ENCODE measurements at regions not wholly inside any gene's neighbourhood (a gene's known extent, or its start where the extent isn't known, plus 50 kb on each side); places are given as distances from the start of the nearest gene placed in this dataset.
"Not testable (repeated sequence)": the region's sequence is repeated elsewhere in the genome, so short reads cannot be mapped to it uniquely, and the experiment has no call there.

DNA sequence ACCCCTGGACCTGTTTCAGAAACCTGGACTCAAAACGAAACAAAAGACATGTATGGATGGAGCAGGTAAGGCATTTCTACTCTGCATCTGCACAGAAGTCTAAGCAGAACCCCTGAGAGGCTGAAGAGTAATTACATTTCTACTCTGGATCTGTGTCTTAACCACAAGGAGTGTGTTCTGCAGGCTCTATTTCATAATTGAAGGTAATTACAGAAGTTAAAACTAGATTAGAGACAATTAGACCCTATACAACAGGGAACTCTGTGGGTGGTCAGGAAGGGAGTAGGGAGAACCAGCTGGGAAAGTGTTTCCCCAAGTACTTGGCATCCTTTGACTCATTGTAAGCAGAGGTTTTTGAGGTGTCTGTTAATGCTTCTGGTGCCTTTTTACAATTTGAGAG is 69.8 kb downstream of the IGSF1 start:
- Histone ChIP-seq H3K9me3 (no peaks in the 10 kb centered on the region), H3K4me3 (no peak overlapping the region), H3K9ac (no peak overlapping the region), H3K36me3 (no peaks in the 10 kb centered on the region), H3K4me1 (no peaks in the 10 kb centered on the region), H4K20me1 (no peaks in the 10 kb centered on the region; the same call in 1 of the 2 replicates), H3K27ac (no peak overlapping the region), H3K27me3 (peaks cover 93% of the 10 kb centered on the region), H3K4me2 (no peak overlapping the region)
- TF ChIP-seq Cebpa-rat (IDR thresholded peaks at IDR 0.05): no peak

DNA sequence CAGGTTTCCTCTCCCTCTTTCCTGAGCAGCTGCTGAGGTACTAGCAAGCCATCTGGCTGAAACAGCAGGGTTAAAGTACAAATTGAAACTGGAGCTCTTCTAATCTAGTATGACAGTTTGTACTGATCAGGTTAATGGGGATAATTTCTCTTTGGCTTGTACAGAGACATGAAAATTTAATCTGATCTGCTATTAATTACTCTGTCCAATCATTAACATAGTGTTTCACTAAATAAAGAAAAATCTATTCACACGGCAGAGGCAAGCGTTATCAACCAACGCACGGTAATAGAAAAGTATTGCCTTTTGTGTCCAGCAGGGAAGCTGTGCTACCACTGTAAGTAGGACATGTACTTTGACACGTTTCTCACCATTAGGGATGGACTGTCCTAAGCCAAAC is 71.1 kb downstream of the IGSF1 start:
- Histone ChIP-seq H3K27ac (no peak overlapping the region), H4K20me1 (no peaks in the 10 kb centered on the region; the same call in 1 of the 2 replicates), H3K4me2 (no peak overlapping the region), H3K4me3 (no peak overlapping the region), H3K4me1 (no peaks in the 10 kb centered on the region), H3K36me3 (no peaks in the 10 kb centered on the region), H3K9me3 (no peaks in the 10 kb centered on the region), H3K27me3 (peaks cover 94% of the 10 kb centered on the region), H3K9ac (no peak overlapping the region)
- TF ChIP-seq Cebpa-rat (IDR thresholded peaks at IDR 0.05): no peak

DNA sequence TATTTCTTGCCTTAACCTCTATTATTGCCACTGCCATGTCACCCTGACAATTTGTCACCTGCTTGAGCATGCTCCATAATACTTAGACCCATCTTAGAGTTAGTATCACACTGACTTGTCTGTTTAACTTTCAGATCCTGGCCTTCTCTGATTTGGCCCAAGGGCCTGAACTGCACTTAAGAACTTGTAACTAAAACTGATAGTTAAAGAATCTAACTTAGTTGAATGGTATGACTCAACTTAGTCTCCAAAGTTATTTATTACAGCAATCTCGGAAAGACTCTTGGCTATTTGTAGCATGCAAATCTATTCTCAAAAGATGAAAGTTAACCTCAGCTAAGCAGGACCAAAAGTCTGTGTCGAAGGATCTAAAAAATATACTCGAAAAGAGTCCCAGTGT is 72.3 kb downstream of the IGSF1 start:
- Histone ChIP-seq H3K4me1 (no peaks in the 10 kb centered on the region), H3K9me3 (no peaks in the 10 kb centered on the region), H3K27ac (no peak overlapping the region), H3K4me2 (no peak overlapping the region), H3K4me3 (no peak overlapping the region), H4K20me1 (no peaks in the 10 kb centered on the region; the same call in 1 of the 2 replicates), H3K27me3 (peaks cover 90% of the 10 kb centered on the region), H3K36me3 (no peaks in the 10 kb centered on the region), H3K9ac (no peak overlapping the region)
- TF ChIP-seq Cebpa-rat (IDR thresholded peaks at IDR 0.05): no peak

DNA sequence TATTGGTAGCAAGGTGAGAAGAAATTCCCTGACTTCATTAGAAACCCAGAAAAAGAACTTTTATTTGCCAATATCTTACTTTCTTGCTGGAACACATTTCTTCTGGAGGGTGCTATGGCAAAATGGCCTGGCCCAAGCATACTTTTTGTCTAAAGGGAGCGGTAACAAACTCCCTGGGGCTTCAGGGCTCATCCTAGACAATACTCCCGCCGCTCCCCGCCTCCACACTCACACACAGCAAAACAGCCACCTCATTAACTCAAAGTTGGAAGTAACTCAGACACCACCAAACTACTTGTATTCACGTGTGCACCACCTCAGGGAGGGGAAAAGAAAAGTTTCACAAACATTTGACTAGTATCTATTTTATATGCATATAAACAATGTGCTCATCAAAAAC is 75.7 kb downstream of the IGSF1 start:
- Histone ChIP-seq H3K27me3 (peaks cover 76% of the 10 kb centered on the region), H3K4me2 (no peak overlapping the region), H3K4me3 (no peak overlapping the region), H3K4me1 (no peaks in the 10 kb centered on the region), H3K27ac (no peak overlapping the region), H3K9ac (no peak overlapping the region), H3K9me3 (no peaks in the 10 kb centered on the region), H3K36me3 (no peaks in the 10 kb centered on the region), H4K20me1 (no peaks in the 10 kb centered on the region; the same call in 1 of the 2 replicates)
- TF ChIP-seq Cebpa-rat (IDR thresholded peaks at IDR 0.05): no peak

DNA sequence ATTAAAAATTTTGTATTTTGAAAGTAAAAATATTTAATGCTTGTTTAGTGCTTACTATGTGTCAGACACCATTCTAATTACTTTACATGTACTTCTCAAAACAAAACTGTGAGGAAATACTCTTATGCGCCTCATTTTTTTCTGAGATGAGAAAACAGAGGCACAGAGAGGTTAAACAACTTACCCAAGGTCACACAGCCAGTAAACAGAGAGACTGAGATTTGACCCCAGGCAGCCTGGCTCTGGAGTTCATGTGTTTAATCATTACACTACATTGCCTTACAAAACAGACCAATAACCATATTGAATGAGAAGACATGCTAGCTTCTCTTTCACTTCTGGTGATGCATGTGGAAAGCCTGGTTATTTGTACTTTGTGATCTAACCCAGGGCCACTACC is 86.3 kb downstream of the IGSF1 start:
- H4K20me1 ChIP-seq: no peaks in the 10 kb centered on the region; the same call in 1 of the 2 replicates
- no peak for TF ChIP-seq Cebpa-rat (IDR thresholded peaks at IDR 0.05)
- H3K9ac ChIP-seq: no peak overlapping the region
- no peak overlapping the region for H3K4me2 ChIP-seq
- H3K4me3 ChIP-seq: no peak overlapping the region
- peaks cover 90% of the 10 kb centered on the region for H3K27me3 ChIP-seq
- no peaks in the 10 kb centered on the region for H3K4me1 ChIP-seq
- H3K36me3 ChIP-seq: no peaks in the 10 kb centered on the region
- H3K9me3 ChIP-seq: no peaks in the 10 kb centered on the region
- H3K27ac ChIP-seq: no peak overlapping the region

DNA sequence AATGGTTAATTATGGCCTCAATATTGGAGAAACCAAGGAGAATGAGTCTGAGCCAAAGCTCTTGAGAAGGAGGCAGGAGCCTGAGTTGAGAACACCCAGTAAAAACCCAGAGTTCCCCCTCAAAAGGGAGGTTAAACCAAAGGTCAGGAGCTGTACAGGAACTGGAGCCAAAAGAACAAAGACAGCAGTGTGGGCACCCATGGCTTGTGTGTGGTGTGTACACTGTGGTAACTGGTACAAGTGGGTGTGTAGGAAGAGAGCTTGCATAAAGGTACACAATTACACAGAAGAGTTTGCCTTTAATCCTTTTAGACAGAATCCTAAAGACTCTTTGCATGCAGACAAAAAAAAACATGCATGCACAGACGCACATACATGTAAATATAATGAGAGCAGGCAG is 87.1 kb downstream of the IGSF1 start:
- TF ChIP-seq Cebpa-rat (IDR thresholded peaks at IDR 0.05): no peak
- H3K27me3 ChIP-seq: peaks cover 90% of the 10 kb centered on the region

DNA sequence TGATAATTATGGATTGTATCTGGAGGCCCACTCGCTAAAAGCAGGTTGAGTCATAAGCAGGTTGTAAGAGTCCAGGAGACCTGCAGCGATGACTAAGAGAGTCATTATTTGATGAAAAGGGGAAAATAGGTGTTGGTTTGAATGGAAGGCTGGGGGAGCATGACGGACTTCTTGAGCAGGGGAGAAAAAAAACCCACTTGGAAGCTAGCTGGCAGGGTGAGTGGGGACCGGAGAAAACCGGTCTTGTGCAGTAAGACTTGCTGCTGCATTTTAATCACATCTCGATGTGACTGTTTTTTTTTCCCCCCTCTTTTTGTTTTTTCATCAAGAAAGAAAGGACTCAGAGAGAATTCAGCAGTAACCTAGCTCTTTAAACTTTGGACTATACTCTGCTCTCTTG is 90.0 kb downstream of the IGSF1 start:
- H3K9ac ChIP-seq: no peak overlapping the region
- no peaks in the 10 kb centered on the region for H3K9me3 ChIP-seq
- no peaks in the 10 kb centered on the region for H3K36me3 ChIP-seq
- H3K27me3 ChIP-seq: peaks cover 87% of the 10 kb centered on the region
- H3K4me1 ChIP-seq: no peaks in the 10 kb centered on the region
- no peak overlapping the region for H3K27ac ChIP-seq
- H3K4me2 ChIP-seq: no peak overlapping the region
- TF ChIP-seq Cebpa-rat (IDR thresholded peaks at IDR 0.05): no peak
- no peak overlapping the region for H3K4me3 ChIP-seq
- no peaks in the 10 kb centered on the region; the same call in 1 of the 2 replicates for H4K20me1 ChIP-seq

More for the DNA sequence above, 87.1 kb downstream of the IGSF1 start:
- no peaks in the 10 kb centered on the region; the same call in 1 of the 2 replicates for H4K20me1 ChIP-seq
- no peaks in the 10 kb centered on the region for H3K36me3 ChIP-seq
- H3K4me3 ChIP-seq: no peak overlapping the region
- no peak overlapping the region for H3K9ac ChIP-seq
- no peak overlapping the region for H3K27ac ChIP-seq
- no peaks in the 10 kb centered on the region for H3K4me1 ChIP-seq
- no peaks in the 10 kb centered on the region for H3K9me3 ChIP-seq
- H3K4me2 ChIP-seq: no peak overlapping the region

DNA sequence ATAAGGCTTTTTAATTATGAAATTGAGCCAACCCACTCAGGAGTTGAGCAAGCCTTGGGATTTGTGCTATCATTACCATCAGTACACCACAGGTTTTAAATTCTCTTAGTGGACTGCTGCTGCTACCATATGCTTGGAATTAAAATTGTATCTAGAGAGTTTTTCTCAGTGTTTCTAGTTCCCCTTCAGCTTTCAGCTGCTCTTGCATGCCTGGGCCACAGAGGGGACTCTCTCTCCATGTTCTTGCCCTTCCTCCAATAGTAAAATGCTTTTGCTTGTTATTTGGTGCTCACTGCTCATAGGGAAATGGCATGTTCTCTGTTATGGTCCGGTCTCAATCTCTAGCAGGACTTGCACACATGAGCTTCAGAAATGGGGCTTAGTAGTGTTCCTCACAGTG is 101.9 kb downstream of the IGSF1 start:
- Histone ChIP-seq H4K20me1 (no peaks in the 10 kb centered on the region), H3K4me2 (no peak overlapping the region), H3K9ac (no peak overlapping the region), H3K4me1 (no peaks in the 10 kb centered on the region), H3K27me3 (peaks cover 48% of the 10 kb centered on the region), H3K4me3 (no peak overlapping the region), H3K36me3 (no peaks in the 10 kb centered on the region), H3K9me3 (no peaks in the 10 kb centered on the region), H3K27ac (no peak overlapping the region)
- TF ChIP-seq Cebpa-rat (IDR thresholded peaks at IDR 0.05): no peak

DNA sequence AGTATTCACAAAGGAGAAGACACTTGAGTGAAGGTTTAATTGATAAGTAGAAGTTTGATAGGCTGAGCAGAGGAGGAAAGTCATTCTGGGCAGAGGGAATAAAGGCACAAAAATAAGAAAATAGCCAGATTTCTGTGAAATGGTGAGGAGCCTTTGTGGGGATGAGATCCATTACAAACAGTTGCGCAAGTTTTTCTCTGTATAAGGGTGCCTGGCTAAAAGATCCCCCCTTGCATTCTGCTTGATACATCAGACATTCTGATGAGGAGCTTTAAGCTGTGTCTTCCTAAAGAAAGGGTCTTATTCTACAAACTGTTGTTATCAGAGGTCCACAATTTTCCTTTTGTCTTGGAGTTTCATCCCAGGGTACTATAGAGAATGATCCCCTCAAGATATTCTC is 112.0 kb downstream of the ARHGAP36 start:
- H3K27me3 ChIP-seq: peaks cover 78% of the 10 kb centered on the region
- no peak overlapping the region for H3K9ac ChIP-seq
- H3K4me1 ChIP-seq: no peaks in the 10 kb centered on the region
- no peak overlapping the region for H3K4me3 ChIP-seq
- H3K36me3 ChIP-seq: no peaks in the 10 kb centered on the region
- H4K20me1 ChIP-seq: no peaks in the 10 kb centered on the region
- no peak overlapping the region for H3K27ac ChIP-seq
- H3K4me2 ChIP-seq: no peak overlapping the region
- 0 out of 2 replicates have a peak, but pooled peaks have one; percentile 22 for TF ChIP-seq Cebpa-rat (IDR thresholded peaks at IDR 0.05)
- H3K9me3 ChIP-seq: no peaks in the 10 kb centered on the region

DNA sequence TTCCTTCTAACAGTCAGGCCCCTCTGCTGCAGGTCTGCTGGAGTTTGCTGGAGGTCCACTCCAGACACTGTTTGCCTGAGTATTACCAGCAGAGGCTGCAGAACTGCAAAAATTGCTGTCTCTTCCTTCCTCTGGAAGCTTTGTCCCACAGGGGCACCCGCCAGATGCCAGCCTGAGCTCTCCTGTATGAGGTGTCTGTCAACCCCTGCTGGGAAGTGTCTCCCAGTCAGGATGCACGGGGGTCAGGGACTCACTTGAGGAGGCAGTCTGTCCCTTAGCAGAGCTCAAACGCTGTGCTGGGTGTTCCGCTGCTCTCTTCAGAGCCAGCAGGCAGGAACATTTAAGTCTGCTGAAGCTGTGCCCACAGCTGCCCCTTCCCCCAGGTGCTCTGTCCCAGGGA is 105.5 kb downstream of the ARHGAP36 start:
- not testable (repeated sequence) for H3K9ac ChIP-seq, H3K4me1 ChIP-seq, H3K9me3 ChIP-seq, H3K27ac ChIP-seq, H4K20me1 ChIP-seq, H3K4me3 ChIP-seq, H3K36me3 ChIP-seq, H3K4me2 ChIP-seq
- peaks cover 69% of the 10 kb centered on the region for H3K27me3 ChIP-seq

DNA sequence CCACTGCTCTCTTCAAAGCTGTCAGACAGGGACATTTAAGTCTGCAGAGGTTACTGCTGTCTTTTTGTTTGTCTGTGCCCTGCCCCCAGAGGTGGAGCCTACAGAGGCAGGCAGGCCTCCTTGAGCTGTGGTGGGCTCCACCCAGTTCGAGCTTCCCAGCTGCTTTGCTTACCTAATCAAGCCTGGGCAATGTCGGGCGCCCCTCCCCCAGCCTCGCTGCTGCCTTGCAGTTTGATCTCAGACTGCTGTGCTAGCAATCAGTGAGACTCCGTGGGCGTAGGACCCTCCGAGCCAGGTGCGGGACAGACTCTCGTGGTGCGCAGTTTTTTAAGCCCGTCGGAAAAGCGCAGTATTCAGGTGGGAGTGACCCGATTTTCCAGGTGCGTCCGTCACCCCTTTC is 99.5 kb downstream of the ARHGAP36 start:
- not testable (repeated sequence) for H3K4me1 ChIP-seq, H3K4me3 ChIP-seq, H3K27ac ChIP-seq, H3K4me2 ChIP-seq, H3K36me3 ChIP-seq, H4K20me1 ChIP-seq, H3K9me3 ChIP-seq, H3K9ac ChIP-seq
- H3K27me3 ChIP-seq: peaks cover 19% of the 10 kb centered on the region

Data from BLaER1 (cell line).